HG03565 (cell line): ENCODE measurements at regions not wholly inside any gene's neighbourhood (a gene's known extent, or its start where the extent isn't known, plus 50 kb on each side); places are given as distances from the start of the nearest gene placed in this dataset.

Experiments used
- ATAC-seq: cut with Tn5 transposase; IDR thresholded peaks from one replicate; pipeline ENCODE4 v1.9.1; 2021; ENCODE audit warnings: mild to moderate bottlenecking, moderate library complexity; ENCODE audit not compliant: unreplicated experiment

- ATAC-seq, result no peak
Measured at GRCh38 chr18:46402945-46403344, 254.1 kb downstream of the LOXHD1 start.

GRCh38 chr18:46405832-46406538 lies 251.0 kb downstream of the LOXHD1 start:
- no peak for ATAC-seq

- no peak for ATAC-seq
Measured at GRCh38 chr18:46406539-46406932, 250.5 kb downstream of the LOXHD1 start.

- no peak for ATAC-seq
Measured at GRCh38 chr18:46407486-46408166, 249.4 kb downstream of the LOXHD1 start.

GRCh38 chr18:46408334-46408987 lies 248.6 kb downstream of the LOXHD1 start:
- no peak for ATAC-seq

GRCh38 chr18:46411191-46411828 lies 245.7 kb downstream of the LOXHD1 start:
- no peak for ATAC-seq

GRCh38 chr18:46411867-46412690 lies 244.9 kb downstream of the LOXHD1 start:
- ATAC-seq, result no peak

- ATAC-seq, result no peak
Measured at GRCh38 chr18:46412916-46413315, 244.1 kb downstream of the LOXHD1 start.

- no peak for ATAC-seq
Measured at GRCh38 chr18:46413684-46414083, 243.3 kb downstream of the LOXHD1 start.

GRCh38 chr18:46414863-46415262 lies 242.2 kb downstream of the LOXHD1 start:
- no peak for ATAC-seq

- no peak for ATAC-seq
Measured at GRCh38 chr18:46415532-46416252, 241.3 kb downstream of the LOXHD1 start.

- ATAC-seq, result peak; percentile 56
Measured at GRCh38 chr18:46416706-46417638, 240.0 kb downstream of the LOXHD1 start.

GRCh38 chr18:46418663-46419260 lies 238.3 kb downstream of the LOXHD1 start:
- ATAC-seq, result no peak

- no peak for ATAC-seq
Measured at GRCh38 chr18:46419391-46420141, 237.5 kb downstream of the LOXHD1 start.

- no peak for ATAC-seq
Measured at GRCh38 chr18:46421973-46422551, 235.0 kb downstream of the LOXHD1 start.

GRCh38 chr18:46422552-46423055 lies 234.4 kb downstream of the LOXHD1 start:
- ATAC-seq, result no peak

GRCh38 chr18:46423226-46423805 lies 233.7 kb downstream of the LOXHD1 start:
- no peak for ATAC-seq
